ENCODE measurements at regions not wholly inside any gene's neighbourhood (a gene's known extent, or its start where the extent isn't known, plus 50 kb on each side); places are given as distances from the start of the nearest gene placed in this dataset.

- TF ChIP-seq CTCF (IDR thresholded peaks at IDR 0.05; ENCODE audit: low read depth, low read length), result no peak
- DNase-seq (ENCODE audit: extremely low read depth, low read depth), result no peak
Measured at GRCh38 chr1:5256793-5257192, 602.4 kb downstream of the AJAP1 start.

- TF ChIP-seq CTCF (IDR thresholded peaks at IDR 0.05; ENCODE audit: low read depth, low read length), result no peak
- no peak for DNase-seq (ENCODE audit: extremely low read depth, low read depth)
Measured at GRCh38 chr1:5254975-5255374, 600.6 kb downstream of the AJAP1 start.

- TF ChIP-seq CTCF (IDR thresholded peaks at IDR 0.05; ENCODE audit: low read depth, low read length), result no peak
- no peak for DNase-seq (ENCODE audit: extremely low read depth, low read depth)
Measured at GRCh38 chr1:5254131-5254725, 599.8 kb downstream of the AJAP1 start.

GRCh38 chr1:5253036-5253435 is 598.6 kb downstream of the AJAP1 start:
- TF ChIP-seq CTCF (IDR thresholded peaks at IDR 0.05; ENCODE audit: low read depth, low read length), result no peak
- no peak for DNase-seq (ENCODE audit: extremely low read depth, low read depth)

GRCh38 chr1:5250336-5250735 is 595.9 kb downstream of the AJAP1 start:
- DNase-seq (ENCODE audit: extremely low read depth, low read depth), result no peak
- TF ChIP-seq CTCF (IDR thresholded peaks at IDR 0.05; ENCODE audit: low read depth, low read length), result no peak

- no peak for DNase-seq (ENCODE audit: extremely low read depth, low read depth)
- TF ChIP-seq CTCF (IDR thresholded peaks at IDR 0.05; ENCODE audit: low read depth, low read length), result no peak
Measured at GRCh38 chr1:5245348-5245747, 590.9 kb downstream of the AJAP1 start.

GRCh38 chr1:5244631-5245285 is 590.3 kb downstream of the AJAP1 start:
- no peak for TF ChIP-seq CTCF (IDR thresholded peaks at IDR 0.05; ENCODE audit: low read depth, low read length)
- DNase-seq (ENCODE audit: extremely low read depth, low read depth), result no peak

Measured in AG09319 (cell line).